ENCODE measurements at regions not wholly inside any gene's neighbourhood (a gene's known extent, or its start where the extent isn't known, plus 50 kb on each side); places are given as distances from the start of the nearest gene placed in this dataset.

GRCh38 chr13:44040070-44040817, 160.5 kb downstream of the LACC1 start:
- Histone ChIP-seq H3K27me3 (ENCODE audit: insufficient read depth, low read length) (no peaks in the 10 kb centered on the region), H3K9me3 (ENCODE audit: low read length) (no peaks in the 10 kb centered on the region), H3K4me3 (ENCODE audit: low read length) (no peak overlapping the region), H2AFZ (ENCODE audit: low read depth, low read length) (no peak overlapping the region), H3K36me3 (ENCODE audit: insufficient read depth, low read length) (no peaks in the 10 kb centered on the region), H3K4me1 (ENCODE audit: insufficient read depth, low read length) (peaks cover 22% of the 10 kb centered on the region)

GRCh38 chr13:44040818-44041100, 161.1 kb downstream of the LACC1 start:
- no peak overlapping the region for H2AFZ ChIP-seq (ENCODE audit: low read depth, low read length)
- H3K4me1 ChIP-seq (ENCODE audit: insufficient read depth, low read length): peaks cover 27% of the 10 kb centered on the region
- H3K27me3 ChIP-seq (ENCODE audit: insufficient read depth, low read length): no peaks in the 10 kb centered on the region
- H3K36me3 ChIP-seq (ENCODE audit: insufficient read depth, low read length): no peaks in the 10 kb centered on the region
- H3K9me3 ChIP-seq (ENCODE audit: low read length): no peaks in the 10 kb centered on the region
- H3K4me3 ChIP-seq (ENCODE audit: low read length): no peak overlapping the region

GRCh38 chr13:44044547-44045179, 165.0 kb downstream of the LACC1 start:
- Histone ChIP-seq H3K36me3 (ENCODE audit: insufficient read depth, low read length) (no peaks in the 10 kb centered on the region), H3K4me3 (ENCODE audit: low read length) (no peak overlapping the region), H2AFZ (ENCODE audit: low read depth, low read length) (peak overlapping the region; percentile 57)

GRCh38 chr13:44045180-44045562, 165.5 kb downstream of the LACC1 start:
- Histone ChIP-seq H3K9me3 (ENCODE audit: low read length) (no peaks in the 10 kb centered on the region), H2AFZ (ENCODE audit: low read depth, low read length) (no peak overlapping the region), H3K4me1 (ENCODE audit: insufficient read depth, low read length) (peaks cover 19% of the 10 kb centered on the region), H3K4me3 (ENCODE audit: low read length) (no peak overlapping the region), H3K36me3 (ENCODE audit: insufficient read depth, low read length) (no peaks in the 10 kb centered on the region), H3K27me3 (ENCODE audit: insufficient read depth, low read length) (no peaks in the 10 kb centered on the region)

More at GRCh38 chr13:44044547-44045179, 165.0 kb downstream of the LACC1 start:
- H3K4me1 ChIP-seq (ENCODE audit: insufficient read depth, low read length): peaks cover 19% of the 10 kb centered on the region
- H3K27me3 ChIP-seq (ENCODE audit: insufficient read depth, low read length): no peaks in the 10 kb centered on the region
- H3K9me3 ChIP-seq (ENCODE audit: low read length): no peaks in the 10 kb centered on the region

GRCh38 chr13:44046428-44046827, 166.7 kb downstream of the LACC1 start:
- Histone ChIP-seq H3K9me3 (ENCODE audit: low read length) (no peaks in the 10 kb centered on the region), H2AFZ (ENCODE audit: low read depth, low read length) (no peak overlapping the region), H3K4me3 (ENCODE audit: low read length) (no peak overlapping the region), H3K36me3 (ENCODE audit: insufficient read depth, low read length) (no peaks in the 10 kb centered on the region), H3K4me1 (ENCODE audit: insufficient read depth, low read length) (peaks cover 20% of the 10 kb centered on the region), H3K27me3 (ENCODE audit: insufficient read depth, low read length) (no peaks in the 10 kb centered on the region)

GRCh38 chr13:44048326-44048725, 168.6 kb downstream of the LACC1 start:
- Histone ChIP-seq H3K27me3 (ENCODE audit: insufficient read depth, low read length) (no peaks in the 10 kb centered on the region), H3K4me1 (ENCODE audit: insufficient read depth, low read length) (peaks cover 39% of the 10 kb centered on the region), H2AFZ (ENCODE audit: low read depth, low read length) (no peak overlapping the region), H3K36me3 (ENCODE audit: insufficient read depth, low read length) (no peaks in the 10 kb centered on the region), H3K9me3 (ENCODE audit: low read length) (no peaks in the 10 kb centered on the region), H3K4me3 (ENCODE audit: low read length) (no peak overlapping the region)

- H2AFZ ChIP-seq (ENCODE audit: low read depth, low read length): no peak overlapping the region
- H3K36me3 ChIP-seq (ENCODE audit: insufficient read depth, low read length): no peaks in the 10 kb centered on the region
- H3K9me3 ChIP-seq (ENCODE audit: low read length): no peaks in the 10 kb centered on the region
- H3K27me3 ChIP-seq (ENCODE audit: insufficient read depth, low read length): no peaks in the 10 kb centered on the region
- H3K4me1 ChIP-seq (ENCODE audit: insufficient read depth, low read length): peaks cover 44% of the 10 kb centered on the region
- H3K4me3 ChIP-seq (ENCODE audit: low read length): no peak overlapping the region
Measured at GRCh38 chr13:44049081-44049945, 169.6 kb downstream of the LACC1 start.

- Histone ChIP-seq H3K27me3 (ENCODE audit: insufficient read depth, low read length) (no peaks in the 10 kb centered on the region), H3K4me3 (ENCODE audit: low read length) (no peak overlapping the region), H3K4me1 (ENCODE audit: insufficient read depth, low read length) (peaks cover 37% of the 10 kb centered on the region), H3K9me3 (ENCODE audit: low read length) (no peaks in the 10 kb centered on the region), H3K36me3 (ENCODE audit: insufficient read depth, low read length) (no peaks in the 10 kb centered on the region), H2AFZ (ENCODE audit: low read depth, low read length) (no peak overlapping the region)
Measured at GRCh38 chr13:44050450-44051063, 170.9 kb downstream of the LACC1 start.

- no peaks in the 10 kb centered on the region for H3K27me3 ChIP-seq (ENCODE audit: insufficient read depth, low read length)
- no peaks in the 10 kb centered on the region for H3K36me3 ChIP-seq (ENCODE audit: insufficient read depth, low read length)
- H3K9me3 ChIP-seq (ENCODE audit: low read length): no peaks in the 10 kb centered on the region
- H2AFZ ChIP-seq (ENCODE audit: low read depth, low read length): peak overlapping the region; percentile 77
- no peak overlapping the region for H3K4me3 ChIP-seq (ENCODE audit: low read length)
- H3K4me1 ChIP-seq (ENCODE audit: insufficient read depth, low read length): peaks cover 38% of the 10 kb centered on the region
Measured at GRCh38 chr13:44051405-44051804, 171.7 kb downstream of the LACC1 start.

- H3K36me3 ChIP-seq (ENCODE audit: insufficient read depth, low read length): no peaks in the 10 kb centered on the region
Measured at GRCh38 chr13:44051918-44052675, 172.4 kb downstream of the LACC1 start.

GRCh38 chr13:44052780-44053184, 173.1 kb downstream of the LACC1 start:
- Histone ChIP-seq H2AFZ (ENCODE audit: low read depth, low read length) (peak overlapping the region; percentile 77), H3K4me1 (ENCODE audit: insufficient read depth, low read length) (peaks cover 38% of the 10 kb centered on the region), H3K36me3 (ENCODE audit: insufficient read depth, low read length) (no peaks in the 10 kb centered on the region), H3K9me3 (ENCODE audit: low read length) (no peaks in the 10 kb centered on the region), H3K27me3 (ENCODE audit: insufficient read depth, low read length) (no peaks in the 10 kb centered on the region), H3K4me3 (ENCODE audit: low read length) (peak overlapping the region; percentile 35)

More at GRCh38 chr13:44051918-44052675, 172.4 kb downstream of the LACC1 start:
- no peaks in the 10 kb centered on the region for H3K27me3 ChIP-seq (ENCODE audit: insufficient read depth, low read length)
- H2AFZ ChIP-seq (ENCODE audit: low read depth, low read length): peak overlapping the region; percentile 77
- peak overlapping the region; percentile 35 for H3K4me3 ChIP-seq (ENCODE audit: low read length)
- no peaks in the 10 kb centered on the region for H3K9me3 ChIP-seq (ENCODE audit: low read length)
- peaks cover 38% of the 10 kb centered on the region for H3K4me1 ChIP-seq (ENCODE audit: insufficient read depth, low read length)

- peaks cover 38% of the 10 kb centered on the region for H3K4me1 ChIP-seq (ENCODE audit: insufficient read depth, low read length)
- no peaks in the 10 kb centered on the region for H3K36me3 ChIP-seq (ENCODE audit: insufficient read depth, low read length)
- peak overlapping the region; percentile 35 for H3K4me3 ChIP-seq (ENCODE audit: low read length)
- no peaks in the 10 kb centered on the region for H3K9me3 ChIP-seq (ENCODE audit: low read length)
- peak overlapping the region; percentile 77 for H2AFZ ChIP-seq (ENCODE audit: low read depth, low read length)
- no peaks in the 10 kb centered on the region for H3K27me3 ChIP-seq (ENCODE audit: insufficient read depth, low read length)
Measured at GRCh38 chr13:44053208-44053607, 173.5 kb downstream of the LACC1 start.
